Eye (tissue), 1 donor: ENCODE measurements at regions not wholly inside any gene's neighbourhood (a gene's known extent, or its start where the extent isn't known, plus 50 kb on each side); places are given as distances from the start of the nearest gene placed in this dataset.
"Not testable (repeated sequence)": the region's sequence is repeated elsewhere in the genome, so short reads cannot be mapped to it uniquely, and the experiment has no call there.

Source experiments
- DNase-seq: peaks from one replicate; pipeline ENCODE4 v3.0.0-alpha.2; 2015

DNA sequence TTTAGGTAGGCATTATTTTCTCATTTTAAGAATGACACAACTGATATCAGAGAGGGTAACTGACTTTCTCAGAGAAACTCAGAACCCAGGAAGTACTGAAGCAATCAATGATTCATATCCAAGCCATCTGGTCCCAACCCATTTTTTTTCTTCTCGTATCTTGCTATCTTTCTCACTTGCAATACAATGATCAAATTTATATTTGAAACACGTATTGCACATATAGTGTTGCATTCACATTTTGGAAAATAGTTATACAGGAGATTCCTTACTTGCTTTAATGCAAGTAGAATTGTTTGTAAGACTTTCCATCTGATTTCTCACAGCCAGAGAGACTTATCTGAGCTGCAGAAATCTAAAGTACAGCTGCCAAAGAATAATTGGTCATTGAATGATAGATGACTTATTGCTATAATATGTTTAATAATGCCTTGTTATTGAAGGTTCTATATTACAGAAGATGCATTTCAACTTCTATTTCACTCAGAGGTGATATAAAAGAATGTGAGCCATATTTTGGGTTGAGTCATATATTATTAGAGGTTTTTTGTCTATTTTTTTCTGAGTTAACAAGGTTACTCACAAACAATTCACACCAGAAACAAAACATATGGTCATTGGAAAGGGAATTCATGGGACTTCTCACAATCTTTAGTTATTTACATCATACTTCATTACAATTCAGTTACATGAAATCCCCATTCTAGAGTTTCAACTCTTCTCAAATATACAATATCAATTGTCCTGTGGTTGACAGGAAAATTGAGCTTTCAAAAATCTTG lies 337.5 kb upstream of the CITED2 start:
- DNase-seq: peak; percentile 24

DNA sequence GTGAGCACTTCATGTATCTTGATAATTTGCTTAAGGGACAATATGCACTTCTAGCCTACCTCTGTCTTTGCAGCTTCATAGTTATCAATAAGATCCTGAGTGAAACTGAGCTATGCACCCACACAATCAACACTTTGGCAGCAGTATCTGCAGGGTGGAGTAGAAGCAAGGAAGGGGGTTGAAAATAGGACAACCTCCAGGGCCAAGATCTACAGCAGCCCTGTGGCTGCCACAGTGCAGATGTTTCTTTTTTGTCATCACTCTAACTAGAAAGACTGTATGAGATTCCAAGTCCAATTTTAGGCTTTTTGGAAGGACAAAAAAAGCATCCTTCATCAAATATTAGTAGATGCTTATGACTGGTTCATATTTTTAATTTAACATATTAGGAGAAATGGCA lies 336.1 kb upstream of the CITED2 start:
- peak; percentile 7 for DNase-seq

DNA sequence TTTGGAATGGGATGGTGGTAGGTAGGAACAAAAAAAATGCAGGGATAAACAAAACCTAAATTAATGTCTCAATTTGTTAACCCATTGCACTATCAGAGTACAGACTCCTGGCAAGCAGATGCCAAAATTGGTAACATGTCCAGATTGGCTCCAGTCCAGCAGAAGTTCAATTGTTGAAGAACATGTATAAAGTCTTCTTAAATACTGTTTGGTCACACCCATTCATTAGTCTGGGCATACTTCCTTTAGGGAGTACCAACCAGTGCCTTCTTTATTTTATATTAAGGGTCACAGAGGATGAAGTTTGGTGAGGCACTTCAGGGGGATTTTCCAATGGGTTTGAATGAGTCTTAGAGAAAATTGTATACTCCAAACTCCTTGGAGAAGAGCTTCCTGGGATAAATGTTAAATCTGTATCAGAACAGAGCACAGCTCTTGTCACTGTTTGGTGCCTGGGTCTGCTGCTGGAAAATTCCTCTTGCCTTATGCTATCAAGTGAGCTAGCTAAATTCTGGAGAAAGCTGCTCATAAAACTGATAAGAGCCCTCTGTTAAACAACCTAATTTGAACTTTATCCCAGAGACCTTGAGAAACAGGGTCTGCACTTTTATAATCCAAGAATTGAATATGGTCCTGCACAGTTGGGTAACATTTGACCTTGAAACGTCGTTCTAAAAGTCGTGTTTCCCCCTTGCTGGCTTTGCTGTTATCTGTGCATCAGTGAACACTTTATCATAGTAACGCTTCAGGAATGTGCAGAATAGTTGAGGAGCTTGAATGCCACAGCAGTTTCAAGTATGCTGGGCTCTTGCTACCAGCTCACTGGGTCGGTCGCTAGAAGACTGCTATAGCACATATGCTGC lies 334.1 kb upstream of the CITED2 start:
- DNase-seq: peak; percentile 87

DNA sequence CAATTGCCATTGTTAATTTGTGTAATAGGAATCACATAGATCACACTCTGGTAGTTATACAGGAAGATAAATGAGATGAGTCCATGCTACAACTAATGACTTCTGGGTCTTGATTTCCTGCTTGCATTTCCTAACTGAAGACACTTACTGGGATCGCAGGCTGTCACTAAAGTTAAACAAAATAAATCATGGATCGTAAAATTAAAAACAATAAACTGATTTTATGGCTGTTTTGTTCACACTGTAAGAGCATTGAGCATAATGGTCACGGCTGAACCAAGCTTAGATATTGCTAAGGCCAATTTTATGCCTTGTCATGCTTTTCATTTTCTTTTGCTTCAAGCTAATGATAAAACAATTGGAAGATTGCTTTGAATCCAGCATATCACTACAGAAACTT lies 332.5 kb upstream of the CITED2 start:
- DNase-seq: no peak

DNA sequence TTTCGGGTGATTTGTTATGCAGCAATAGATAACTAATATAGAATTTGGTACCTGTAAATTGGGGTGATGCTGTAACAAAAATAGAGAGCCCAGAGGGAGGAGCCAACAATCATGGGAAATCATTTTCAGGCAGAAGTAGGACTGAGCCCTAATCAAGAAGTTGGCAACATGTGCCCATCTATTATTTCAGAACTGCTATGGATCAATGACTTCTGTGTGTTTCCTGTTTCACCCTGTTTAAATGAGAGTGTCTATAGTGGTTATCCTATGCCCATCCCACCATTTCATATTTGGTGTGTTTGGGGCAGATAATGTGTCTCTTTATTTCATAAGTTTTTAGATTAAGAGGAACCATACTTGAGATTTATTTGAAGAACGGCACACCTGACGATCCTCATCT lies 330.8 kb upstream of the CITED2 start:
- DNase-seq: no peak

DNA sequence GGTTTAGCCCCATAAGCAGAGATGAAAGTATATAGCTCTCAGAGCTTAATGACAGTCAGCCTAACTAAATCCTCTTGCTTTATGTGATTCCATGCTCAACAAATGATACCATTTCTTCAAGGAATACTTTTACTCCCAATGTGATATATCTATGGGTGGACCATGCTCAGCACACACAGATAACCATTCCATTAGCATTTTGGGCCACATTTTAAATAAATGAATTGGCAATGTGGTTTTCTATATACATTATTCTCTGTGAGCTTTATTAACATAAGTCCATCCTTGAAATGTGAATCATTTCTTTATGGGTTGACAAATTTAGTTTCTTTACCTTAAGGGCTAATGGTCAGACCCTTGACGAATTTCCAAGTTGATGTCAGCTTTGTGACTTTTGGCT lies 329.3 kb upstream of the CITED2 start:
- no peak for DNase-seq

DNA sequence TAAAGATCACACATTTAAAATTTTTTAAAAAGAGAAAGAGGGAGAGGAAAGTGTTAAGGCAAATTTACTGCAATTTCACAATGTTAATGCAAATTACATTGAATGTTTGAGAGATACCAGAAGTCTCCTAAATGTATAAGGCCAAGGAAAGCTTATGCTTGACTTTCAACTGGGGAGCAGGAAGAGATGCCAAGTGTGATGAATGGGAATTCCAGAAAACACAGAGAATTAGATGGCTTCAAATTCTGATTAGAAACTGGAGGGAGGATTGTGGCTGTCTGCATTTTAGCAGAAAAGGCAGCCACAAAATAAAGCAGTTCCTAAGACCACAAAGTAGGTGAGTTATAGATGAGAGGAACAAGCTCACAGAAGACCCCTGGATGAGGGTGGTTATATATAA lies 328.3 kb upstream of the CITED2 start:
- DNase-seq: no peak

DNA sequence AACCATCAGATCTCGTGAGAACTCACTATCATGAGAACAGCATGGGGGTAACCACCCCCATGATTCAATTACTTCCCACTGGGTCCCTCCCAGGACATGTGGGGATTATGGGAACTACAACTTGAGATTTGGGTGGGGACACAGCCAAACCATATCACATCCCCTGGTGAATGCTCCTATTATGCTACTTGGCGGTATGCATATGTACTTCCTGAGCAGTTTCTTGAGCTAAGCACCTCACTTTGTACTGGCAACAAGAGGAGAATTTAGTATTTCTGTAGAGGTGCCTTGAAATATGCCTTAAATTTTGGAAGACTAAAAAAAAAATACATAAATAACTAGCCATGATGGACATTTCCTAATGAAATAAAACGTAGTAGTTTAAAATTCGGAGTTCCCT lies 327.2 kb upstream of the CITED2 start:
- no peak for DNase-seq

DNA sequence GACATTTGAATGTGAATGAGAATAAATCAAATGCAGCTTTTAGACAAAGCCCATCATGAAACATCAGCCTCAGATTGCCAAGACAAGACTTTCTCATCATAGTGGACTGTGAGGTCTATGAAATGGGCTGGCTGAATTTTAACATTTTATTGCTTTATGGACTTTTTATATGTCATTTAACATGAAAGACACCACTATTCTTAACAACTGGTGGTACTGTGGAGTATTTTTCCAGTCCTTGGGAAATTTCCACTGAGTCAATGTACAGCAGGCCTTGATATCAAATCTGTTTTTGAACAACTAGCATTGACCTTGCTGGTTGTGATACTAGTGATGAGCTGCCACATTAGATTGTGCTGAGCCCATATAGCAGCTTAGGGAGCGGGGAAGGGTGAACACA lies 326.6 kb upstream of the CITED2 start:
- DNase-seq: no peak

DNA sequence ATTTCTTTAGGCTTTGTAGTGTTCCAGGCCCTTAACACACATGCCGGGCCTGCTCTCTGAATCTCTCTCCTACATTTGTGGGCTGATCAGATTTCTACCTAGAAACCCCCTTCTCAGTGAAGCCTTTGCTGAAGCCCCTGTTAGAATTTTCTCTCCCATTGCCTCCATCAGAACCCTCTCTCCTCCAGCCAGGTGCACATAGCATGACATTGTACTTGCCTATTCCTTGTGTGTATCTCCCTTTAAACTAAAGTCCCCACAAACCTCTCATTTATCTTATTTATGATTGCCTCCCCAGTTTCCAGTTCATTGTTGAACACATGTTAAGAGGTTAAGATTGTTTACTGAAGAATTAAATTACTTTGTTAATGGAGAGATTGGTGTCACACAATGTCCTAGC lies 325.5 kb upstream of the CITED2 start:
- no peak for DNase-seq

DNA sequence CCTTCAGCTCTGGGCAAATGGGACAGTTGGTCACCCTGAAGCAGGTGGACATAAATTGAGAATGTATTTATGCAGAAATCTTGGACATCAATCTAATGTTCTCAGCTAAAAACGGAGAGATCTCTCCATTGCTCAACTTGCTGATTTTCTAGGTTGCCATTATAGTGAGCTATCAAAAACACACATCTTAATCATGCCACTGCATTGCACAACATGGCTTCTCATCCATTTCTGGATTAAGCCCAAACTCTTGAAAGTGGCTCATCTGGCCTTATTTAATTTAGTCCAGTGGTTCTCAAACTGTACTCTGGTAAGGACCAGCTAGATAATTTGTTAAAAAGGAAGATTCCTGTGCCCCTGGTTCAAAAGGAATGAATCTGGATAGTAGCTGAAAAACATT lies 324.9 kb upstream of the CITED2 start:
- no peak for DNase-seq

DNA sequence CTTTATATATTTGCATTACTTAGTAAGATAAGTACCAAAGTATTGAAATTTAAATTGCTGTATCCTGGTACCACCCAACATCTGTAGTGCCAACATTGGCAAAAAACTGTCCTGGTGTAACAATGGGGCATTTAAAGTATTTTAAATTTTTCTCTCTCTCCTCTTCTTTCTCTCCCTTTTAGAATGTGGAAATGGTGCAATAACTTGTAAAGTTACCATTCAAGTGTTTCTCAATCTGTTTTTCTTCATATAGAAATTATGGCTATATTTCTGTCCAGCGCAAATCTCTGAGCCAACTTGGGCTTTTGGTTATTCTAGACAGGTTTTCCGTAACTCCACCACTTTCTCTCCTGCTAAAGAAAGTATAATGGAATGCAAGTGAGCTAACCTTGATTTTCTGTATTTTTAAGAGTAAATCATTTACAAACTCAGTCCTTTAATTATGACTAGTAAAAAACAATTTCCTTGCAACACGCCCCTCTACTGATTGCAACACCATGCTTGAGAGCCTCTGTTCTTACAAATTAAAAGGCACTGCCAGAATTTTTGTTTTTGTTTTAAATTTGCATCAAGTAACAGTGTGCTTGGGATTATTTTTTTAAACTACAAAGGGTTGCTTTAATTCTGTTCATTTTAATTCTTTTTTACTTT lies 324.2 kb upstream of the CITED2 start:
- no peak for DNase-seq

DNA sequence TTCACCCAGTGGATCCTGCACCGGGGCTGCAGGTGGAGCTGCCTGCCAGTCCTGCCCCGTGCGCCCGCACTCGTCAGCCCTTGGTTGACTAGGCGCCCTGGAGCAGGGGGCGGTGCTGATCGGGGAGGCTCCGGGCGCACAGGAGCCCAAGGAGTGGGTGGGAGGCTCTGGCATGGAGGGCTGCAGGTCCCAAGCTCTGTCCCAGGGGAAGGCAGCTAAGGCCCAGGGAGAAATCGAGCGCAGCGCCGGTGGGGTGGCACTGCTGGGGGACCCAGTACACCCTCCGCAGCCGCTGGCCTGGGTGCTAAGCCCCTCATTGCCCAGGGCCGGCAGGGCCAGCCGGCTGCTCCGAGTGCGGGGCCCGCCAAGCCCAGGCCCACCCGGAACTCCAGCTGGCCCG lies 323.4 kb upstream of the CITED2 start:
- not testable (repeated sequence) for DNase-seq

DNA sequence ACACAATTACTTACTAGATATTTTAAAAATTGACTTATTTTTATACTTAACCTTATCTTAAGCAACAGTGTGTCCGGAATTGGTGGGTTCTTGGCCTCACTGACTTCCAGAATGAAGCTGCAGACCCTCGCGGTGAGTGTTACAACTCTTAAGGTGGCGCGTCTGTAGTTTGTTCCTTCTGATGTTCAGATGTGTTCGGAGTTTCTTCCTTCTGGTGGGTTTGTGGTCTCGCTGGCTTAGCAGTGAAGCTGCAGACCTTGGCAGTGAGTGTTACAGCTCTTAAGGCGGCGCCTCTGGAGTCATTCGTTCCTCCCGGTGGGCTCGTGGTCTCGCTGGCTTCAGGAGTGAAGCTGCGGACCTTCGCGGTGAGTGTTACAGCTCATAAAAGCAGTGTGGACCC lies 322.5 kb upstream of the CITED2 start:
- not testable (repeated sequence) for DNase-seq

DNA sequence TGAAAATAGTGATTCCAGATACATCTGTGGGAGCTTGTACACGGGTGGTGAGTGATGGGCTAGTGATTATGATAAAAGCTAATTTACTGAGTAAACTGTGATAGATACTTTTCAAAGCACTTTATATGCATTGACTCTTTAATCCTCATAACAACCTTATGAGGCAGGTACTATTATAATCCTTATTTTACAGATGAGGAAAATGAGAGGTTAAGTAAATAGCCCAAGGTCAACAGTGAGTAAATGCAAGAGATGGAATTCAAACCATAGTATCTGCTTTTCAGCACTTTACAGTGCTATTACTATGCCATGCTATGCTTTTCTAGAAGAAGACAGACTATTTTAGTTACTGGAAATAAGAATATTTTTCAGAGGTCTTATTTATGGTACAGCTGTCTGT lies 320.9 kb upstream of the CITED2 start:
- no peak for DNase-seq

DNA sequence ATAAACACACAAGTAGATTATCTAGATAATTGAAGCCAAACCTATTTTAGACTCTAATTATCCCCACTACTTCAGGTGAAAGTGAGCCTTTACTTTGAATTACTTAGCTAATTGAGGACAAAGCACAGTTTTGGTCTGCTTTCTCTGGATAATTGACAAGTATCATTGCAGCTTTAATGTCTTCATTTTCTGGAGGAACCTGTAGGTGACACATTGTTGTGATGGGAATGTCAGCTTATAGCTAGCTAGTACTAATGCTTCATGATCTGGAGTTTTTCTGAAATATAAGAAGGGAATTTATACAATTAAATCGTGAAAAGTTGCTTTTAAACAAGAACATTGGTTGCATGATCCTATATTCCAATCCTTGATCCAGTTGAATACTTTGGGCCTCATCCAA lies 319.3 kb upstream of the CITED2 start:
- DNase-seq: no peak

DNA sequence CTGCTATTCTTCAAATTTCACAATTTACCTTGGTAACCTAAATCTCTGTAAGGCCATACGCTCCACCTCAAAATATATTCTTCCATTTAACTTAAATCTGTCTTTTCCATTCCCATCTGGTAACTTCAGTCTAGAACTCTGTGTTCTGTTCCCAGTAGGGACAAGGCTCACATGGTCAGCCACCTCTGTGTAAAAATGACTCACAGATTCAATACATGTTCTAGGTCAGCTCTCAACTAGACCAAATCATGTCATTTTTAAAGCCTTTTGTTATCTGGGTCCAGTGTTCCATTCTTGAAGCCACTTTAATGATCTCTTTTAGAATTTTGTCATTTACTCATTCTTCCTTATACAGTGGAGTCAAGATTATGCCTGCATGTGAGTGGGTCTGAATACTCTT lies 315.6 kb upstream of the CITED2 start:
- DNase-seq: no peak

DNA sequence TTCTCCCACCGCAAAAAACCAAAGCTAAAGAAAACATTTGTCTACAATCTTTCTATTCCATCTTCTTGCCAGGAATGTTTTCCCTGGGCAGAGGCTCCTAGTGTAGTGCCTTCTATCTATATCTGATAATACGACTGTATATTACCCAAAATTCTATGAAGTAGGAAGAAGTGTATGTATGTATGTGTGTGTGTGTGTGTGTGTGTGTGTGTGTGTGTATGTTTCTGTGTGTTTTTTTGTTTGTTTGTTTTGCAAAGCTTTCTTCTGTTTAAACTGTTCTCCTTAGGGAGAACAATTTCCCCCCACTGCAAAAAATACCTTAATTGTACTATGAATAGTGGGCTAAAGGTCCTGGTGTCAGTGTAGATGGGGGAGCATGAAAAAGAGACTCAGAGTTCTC lies 312.6 kb upstream of the CITED2 start:
- DNase-seq: no peak

DNA sequence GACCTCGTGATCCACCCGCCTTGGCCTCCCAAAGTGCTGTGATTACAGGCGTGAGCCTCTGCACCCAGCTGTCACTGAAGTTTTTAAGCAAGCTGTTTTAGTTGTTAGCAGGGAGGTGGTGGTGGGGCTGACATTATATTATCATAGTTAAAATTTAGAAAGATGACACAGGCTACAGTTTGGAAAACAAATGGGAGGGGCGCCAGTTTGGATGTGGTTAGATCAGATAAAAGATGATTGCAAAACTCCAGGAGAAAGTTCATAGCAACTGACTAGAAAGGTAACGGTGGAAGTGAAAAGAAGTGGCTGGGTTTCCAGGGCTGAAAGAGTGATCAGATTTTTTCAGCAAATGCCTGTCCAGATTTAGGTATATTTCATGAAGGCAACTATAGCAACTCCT lies 311.9 kb upstream of the CITED2 start:
- no peak for DNase-seq

DNA sequence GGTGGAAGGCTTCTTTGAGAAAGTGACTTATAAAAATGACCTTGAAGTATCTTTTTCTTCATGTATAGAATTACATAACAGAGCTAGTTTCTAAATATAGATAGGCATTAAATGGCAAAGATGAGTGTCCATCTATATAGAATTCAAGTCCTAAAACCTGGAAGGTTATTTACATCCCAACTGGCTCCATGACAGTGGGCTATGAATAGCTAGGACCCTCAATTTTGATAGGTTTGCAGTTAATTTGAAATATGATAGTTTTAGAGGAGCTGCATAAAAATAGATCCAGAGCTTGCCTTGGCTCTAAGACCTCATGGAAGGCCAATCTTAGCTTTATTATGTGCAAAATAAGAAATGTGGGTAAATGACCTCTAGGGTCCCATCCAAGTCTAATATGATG lies 310.6 kb upstream of the CITED2 start:
- no peak for DNase-seq

DNA sequence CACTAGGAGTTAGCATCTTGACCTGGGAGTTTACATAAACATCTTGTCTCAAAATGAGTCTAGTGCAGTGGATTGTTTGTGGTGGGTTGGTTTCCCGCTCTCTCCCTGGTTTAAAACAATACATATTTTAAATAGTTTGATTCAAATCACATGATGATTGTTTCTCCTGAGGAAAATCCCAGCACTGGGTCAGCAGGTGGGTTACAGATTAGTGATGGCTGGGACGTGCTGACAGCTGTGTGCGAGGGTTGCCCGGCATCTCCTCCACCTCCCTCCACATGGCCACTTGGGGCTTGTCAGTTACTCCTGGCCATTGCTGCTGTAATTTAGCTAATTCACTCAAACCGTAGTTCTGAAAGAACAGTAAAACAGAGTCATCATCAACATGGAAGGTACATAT lies 306.4 kb upstream of the CITED2 start:
- peak; percentile 34 for DNase-seq

DNA sequence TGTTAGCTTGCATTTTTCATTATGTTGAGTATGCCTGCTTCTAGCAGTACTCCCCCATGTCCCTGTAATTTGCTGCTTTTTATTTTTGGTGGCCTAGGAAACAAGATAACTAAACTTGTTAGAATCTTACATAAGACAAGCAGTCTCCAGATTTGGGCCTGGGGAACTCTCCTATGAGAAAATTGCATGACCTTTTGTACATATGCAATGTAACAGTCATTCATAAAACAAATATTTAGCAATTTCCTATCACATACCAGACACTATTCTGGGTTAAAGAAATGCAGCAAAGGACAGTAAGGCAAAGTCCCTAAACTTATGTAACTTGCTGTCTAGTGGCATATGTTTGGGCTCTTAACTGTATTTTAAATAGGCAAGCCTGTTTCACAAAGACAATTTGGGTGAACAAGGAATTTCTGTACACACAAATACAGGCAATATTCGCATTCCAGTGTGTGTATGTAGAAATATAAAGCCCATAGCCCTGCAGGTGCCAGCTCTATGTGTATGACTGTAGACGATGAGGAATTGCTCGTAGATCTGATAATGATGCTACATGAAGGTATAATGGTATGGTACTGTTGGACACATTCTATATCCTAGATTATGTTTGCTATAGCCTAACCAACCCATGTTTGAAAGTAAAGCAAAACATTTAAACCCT lies 305.2 kb upstream of the CITED2 start:
- DNase-seq: no peak

DNA sequence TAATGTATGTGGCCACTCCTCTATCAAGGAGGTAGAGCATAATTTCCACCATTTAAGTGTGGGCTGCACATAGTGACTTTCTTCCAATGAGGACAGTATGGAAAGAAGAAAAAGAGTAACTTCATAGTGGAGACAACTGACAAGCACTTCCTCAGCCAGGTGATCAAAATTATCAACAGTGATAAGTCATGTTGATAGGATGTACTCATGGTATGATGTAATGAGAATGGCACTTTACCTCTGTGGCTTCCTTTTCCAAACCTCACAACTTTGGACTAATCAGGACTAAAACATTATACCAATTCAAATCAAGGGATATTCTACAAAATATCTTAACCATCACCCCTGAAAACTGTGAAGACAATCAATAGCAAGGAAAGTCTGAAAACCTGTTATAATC lies 302.3 kb upstream of the CITED2 start:
- no peak for DNase-seq
